ENCODE measurements at regions not wholly inside any gene's neighbourhood (a gene's known extent, or its start where the extent isn't known, plus 50 kb on each side); places are given as distances from the start of the nearest gene placed in this dataset.
"Not testable (repeated sequence)": the region's sequence is repeated elsewhere in the genome, so short reads cannot be mapped to it uniquely, and the experiment has no call there.

GRCh38 chr9:113734826-113735225 lies 141.3 kb upstream of the ZNF618 start:
- peaks cover 50% of the 10 kb centered on the region for H3K27me3 Mint-ChIP-seq (ENCODE audit: unreplicated experiment)
- H3K4me1 Mint-ChIP-seq (ENCODE audit: unreplicated experiment), result peaks cover 8% of the 10 kb centered on the region
- H3K9me3 Mint-ChIP-seq (ENCODE audit: unreplicated experiment), result peaks cover 10% of the 10 kb centered on the region
- H3K36me3 Mint-ChIP-seq (ENCODE audit: unreplicated experiment), result peaks cover 2% of the 10 kb centered on the region
- H3K4me3 Mint-ChIP-seq (ENCODE audit: unreplicated experiment), result no peak overlapping the region
- TF ChIP-seq, protein P1, sequence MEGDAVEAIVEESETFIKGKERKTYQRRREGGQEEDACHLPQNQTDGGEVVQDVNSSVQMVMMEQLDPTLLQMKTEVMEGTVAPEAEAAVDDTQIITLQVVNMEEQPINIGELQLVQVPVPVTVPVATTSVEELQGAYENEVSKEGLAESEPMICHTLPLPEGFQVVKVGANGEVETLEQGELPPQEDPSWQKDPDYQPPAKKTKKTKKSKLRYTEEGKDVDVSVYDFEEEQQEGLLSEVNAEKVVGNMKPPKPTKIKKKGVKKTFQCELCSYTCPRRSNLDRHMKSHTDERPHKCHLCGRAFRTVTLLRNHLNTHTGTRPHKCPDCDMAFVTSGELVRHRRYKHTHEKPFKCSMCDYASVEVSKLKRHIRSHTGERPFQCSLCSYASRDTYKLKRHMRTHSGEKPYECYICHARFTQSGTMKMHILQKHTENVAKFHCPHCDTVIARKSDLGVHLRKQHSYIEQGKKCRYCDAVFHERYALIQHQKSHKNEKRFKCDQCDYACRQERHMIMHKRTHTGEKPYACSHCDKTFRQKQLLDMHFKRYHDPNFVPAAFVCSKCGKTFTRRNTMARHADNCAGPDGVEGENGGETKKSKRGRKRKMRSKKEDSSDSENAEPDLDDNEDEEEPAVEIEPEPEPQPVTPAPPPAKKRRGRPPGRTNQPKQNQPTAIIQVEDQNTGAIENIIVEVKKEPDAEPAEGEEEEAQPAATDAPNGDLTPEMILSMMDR (IDR thresholded peaks at IDR 0.05), result no peak
- no peak overlapping the region for H3K27ac Mint-ChIP-seq (ENCODE audit: unreplicated experiment)
- DNase-seq (ENCODE audit: extremely low spot score, unreplicated experiment), result peak; percentile 30

GRCh38 chr9:113737517-113738271 lies 138.4 kb upstream of the ZNF618 start:
- TF ChIP-seq, protein P1 (IDR thresholded peaks at IDR 0.05), result peak; percentile 92
- Mint-ChIP-seq H3K4me3 (ENCODE audit: unreplicated experiment) (no peak overlapping the region), H3K27me3 (ENCODE audit: unreplicated experiment) (peaks cover 24% of the 10 kb centered on the region), H3K36me3 (ENCODE audit: unreplicated experiment) (peaks cover 2% of the 10 kb centered on the region), H3K4me1 (ENCODE audit: unreplicated experiment) (peaks cover 25% of the 10 kb centered on the region), H3K27ac (ENCODE audit: unreplicated experiment) (no peak overlapping the region), H3K9me3 (ENCODE audit: unreplicated experiment) (no peaks in the 10 kb centered on the region)
- peak; percentile 85 for DNase-seq (ENCODE audit: extremely low spot score, unreplicated experiment)

DNA sequence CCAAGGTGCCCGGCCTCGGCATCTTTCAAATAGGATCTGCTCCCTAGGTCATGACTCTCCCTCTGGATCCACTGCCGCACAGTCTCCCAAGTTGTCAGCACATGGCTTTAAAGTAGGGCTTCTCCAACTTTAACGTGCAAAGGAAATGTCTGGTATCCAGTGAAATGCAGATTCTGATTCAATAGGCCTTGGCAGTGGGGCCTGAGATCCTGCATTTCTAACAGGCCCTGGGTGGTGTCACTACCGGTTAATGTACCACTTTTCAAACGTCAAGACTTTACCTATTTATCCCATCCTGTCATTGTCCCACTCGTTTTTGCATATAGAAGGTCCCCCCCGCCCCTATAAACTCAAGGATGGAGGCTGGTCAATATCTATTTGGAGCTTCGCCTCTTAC lies 137.6 kb upstream of the ZNF618 start:
- TF ChIP-seq, protein P1 (IDR thresholded peaks at IDR 0.05), result no peak
- peak; percentile 40 for DNase-seq (ENCODE audit: extremely low spot score, unreplicated experiment)
- Mint-ChIP-seq H3K36me3 (ENCODE audit: unreplicated experiment) (peaks cover 2% of the 10 kb centered on the region), H3K9me3 (ENCODE audit: unreplicated experiment) (no peaks in the 10 kb centered on the region), H3K4me1 (ENCODE audit: unreplicated experiment) (peaks cover 32% of the 10 kb centered on the region), H3K4me3 (ENCODE audit: unreplicated experiment) (no peak overlapping the region), H3K27me3 (ENCODE audit: unreplicated experiment) (peaks cover 16% of the 10 kb centered on the region), H3K27ac (ENCODE audit: unreplicated experiment) (no peak overlapping the region)

DNA sequence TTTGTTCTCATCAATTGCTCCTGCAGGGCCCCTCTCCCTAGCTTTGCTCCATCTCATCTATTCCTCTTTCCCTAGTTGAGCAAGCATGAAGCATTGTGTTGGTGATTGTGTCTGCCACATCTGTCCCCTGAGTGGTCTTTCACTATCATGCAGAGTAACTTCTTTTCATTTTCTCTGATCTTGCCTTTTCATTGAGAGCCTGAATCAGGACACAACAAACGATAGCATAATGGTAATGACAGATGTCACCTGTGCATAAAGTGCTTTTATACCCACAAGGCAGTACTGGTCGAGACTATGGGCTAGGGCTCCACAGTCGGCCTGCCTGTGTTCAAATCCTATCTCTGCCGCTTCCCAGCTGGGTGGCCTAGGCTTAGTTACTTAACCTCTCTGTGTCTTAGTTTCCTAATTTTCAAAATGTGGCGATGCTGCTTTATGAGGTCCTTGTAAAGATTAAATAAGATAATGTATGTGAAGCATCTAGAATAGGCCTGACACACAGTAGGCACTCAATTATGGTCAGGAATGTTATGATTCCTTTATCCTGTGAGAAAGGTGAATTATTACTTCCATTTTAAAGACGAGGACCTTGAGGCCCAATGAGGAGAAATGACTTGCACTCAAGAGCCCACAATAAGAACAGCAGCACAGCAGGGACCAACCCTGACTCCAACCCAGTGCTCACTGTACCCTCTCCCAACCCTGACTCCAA lies 137.1 kb upstream of the ZNF618 start:
- TF ChIP-seq, protein P1 (IDR thresholded peaks at IDR 0.05), result no peak
- no peak overlapping the region for H3K27ac Mint-ChIP-seq (ENCODE audit: unreplicated experiment)
- H3K4me3 Mint-ChIP-seq (ENCODE audit: unreplicated experiment), result no peak overlapping the region
- H3K36me3 Mint-ChIP-seq (ENCODE audit: unreplicated experiment), result peaks cover 2% of the 10 kb centered on the region
- H3K27me3 Mint-ChIP-seq (ENCODE audit: unreplicated experiment), result peaks cover 11% of the 10 kb centered on the region
- no peaks in the 10 kb centered on the region for H3K9me3 Mint-ChIP-seq (ENCODE audit: unreplicated experiment)
- H3K4me1 Mint-ChIP-seq (ENCODE audit: unreplicated experiment), result peaks cover 34% of the 10 kb centered on the region
- peak; percentile 30 for DNase-seq (ENCODE audit: extremely low spot score, unreplicated experiment)

DNA sequence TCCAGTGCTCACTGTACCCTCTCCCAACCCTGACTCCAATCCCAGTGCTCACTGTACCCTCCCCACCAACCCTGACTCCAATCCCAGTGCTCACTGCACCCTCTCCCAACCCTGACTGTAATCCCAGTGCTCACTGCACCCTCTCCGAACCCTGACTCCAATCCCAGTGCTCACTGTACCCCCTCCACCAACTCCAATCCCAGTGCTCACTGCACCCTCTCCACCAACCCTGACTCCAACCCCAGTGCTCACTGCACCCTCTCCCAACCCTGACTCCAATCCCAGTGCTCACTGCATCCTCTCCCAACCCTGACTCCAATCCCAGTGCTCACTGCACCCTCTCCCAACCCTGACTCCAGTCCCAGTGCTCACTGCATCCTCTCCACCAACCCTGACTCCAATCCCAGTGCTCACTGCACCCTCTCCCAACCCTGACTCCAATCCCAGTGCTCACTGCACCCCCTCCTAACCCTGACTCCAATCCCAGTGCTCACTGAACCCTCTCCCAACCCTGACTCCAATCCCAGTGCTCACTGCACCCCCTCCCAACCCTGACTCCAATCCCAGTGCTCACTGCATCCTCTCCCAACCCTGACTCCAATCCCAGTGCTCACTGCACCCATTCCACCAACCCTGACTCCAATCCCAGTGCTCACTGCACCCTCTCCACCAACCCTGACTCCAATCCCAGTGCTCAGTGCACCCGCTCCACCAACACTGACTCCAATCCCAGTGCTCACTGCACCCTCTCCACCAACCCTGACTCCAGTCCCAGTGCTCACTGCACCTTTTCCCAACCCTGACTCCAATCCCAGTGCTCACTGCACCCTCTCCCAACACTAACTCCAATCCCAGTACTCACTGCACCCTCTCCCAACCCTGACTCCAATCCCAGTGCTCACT lies 136.3 kb upstream of the ZNF618 start:
- peaks cover 34% of the 10 kb centered on the region for H3K4me1 Mint-ChIP-seq (ENCODE audit: unreplicated experiment)
- H3K27ac Mint-ChIP-seq (ENCODE audit: unreplicated experiment); H3K27me3 Mint-ChIP-seq (ENCODE audit: unreplicated experiment); H3K4me3 Mint-ChIP-seq (ENCODE audit: unreplicated experiment); H3K36me3 Mint-ChIP-seq (ENCODE audit: unreplicated experiment); H3K9me3 Mint-ChIP-seq (ENCODE audit: unreplicated experiment): not testable (repeated sequence)
- peak; percentile 38 for DNase-seq (ENCODE audit: extremely low spot score, unreplicated experiment)

GRCh38 chr9:113740508-113741500 lies 135.3 kb upstream of the ZNF618 start:
- not testable (repeated sequence) for H3K4me3 Mint-ChIP-seq (ENCODE audit: unreplicated experiment); H3K27me3 Mint-ChIP-seq (ENCODE audit: unreplicated experiment); H3K9me3 Mint-ChIP-seq (ENCODE audit: unreplicated experiment); H3K36me3 Mint-ChIP-seq (ENCODE audit: unreplicated experiment)
- Mint-ChIP-seq H3K27ac (ENCODE audit: unreplicated experiment) (peak overlapping the region; percentile 51), H3K4me1 (ENCODE audit: unreplicated experiment) (peaks cover 35% of the 10 kb centered on the region)
- peak; percentile 56 for DNase-seq (ENCODE audit: extremely low spot score, unreplicated experiment)
